ENCODE measurements at regions not wholly inside any gene's neighbourhood (a gene's known extent, or its start where the extent isn't known, plus 50 kb on each side); places are given as distances from the start of the nearest gene placed in this dataset.

GRCh38 chr1:5571438-5571837, 420.8 kb downstream of the NPHP4 start:
- Histone ChIP-seq H3K4me3 (ENCODE audit: insufficient read depth, low read depth, low read length) (no peak overlapping the region), H3K4me1 (ENCODE audit: control insufficient read depth, insufficient read depth, low read length) (no peaks in the 10 kb centered on the region), H3K36me3 (ENCODE audit: control insufficient read depth, insufficient read depth, low read length) (no peaks in the 10 kb centered on the region), H3K9me3 (ENCODE audit: control insufficient read depth, low read length) (no peaks in the 10 kb centered on the region), H3K27ac (ENCODE audit: insufficient read depth, low read depth, low read length, poor library complexity, severe bottlenecking) (no peak overlapping the region), H3K27me3 (ENCODE audit: control insufficient read depth, insufficient read depth, low read length, poor library complexity, severe bottlenecking) (no peaks in the 10 kb centered on the region)
- whole genome bisulfite sequencing, 2 experiments = 89 to 92% methylated on average over 5 of the region's 5 CpGs

- 66 to 75% methylated on average over 2 of the region's 2 CpGs for WGBS, 2 experiments
- no peaks in the 10 kb centered on the region for H3K4me1 ChIP-seq (ENCODE audit: control insufficient read depth, insufficient read depth, low read length)
- no peak overlapping the region for H3K27ac ChIP-seq (ENCODE audit: insufficient read depth, low read depth, low read length, poor library complexity, severe bottlenecking)
- no peaks in the 10 kb centered on the region for H3K36me3 ChIP-seq (ENCODE audit: control insufficient read depth, insufficient read depth, low read length)
- no peaks in the 10 kb centered on the region for H3K27me3 ChIP-seq (ENCODE audit: control insufficient read depth, insufficient read depth, low read length, poor library complexity, severe bottlenecking)
- no peaks in the 10 kb centered on the region for H3K9me3 ChIP-seq (ENCODE audit: control insufficient read depth, low read length)
- no peak overlapping the region for H3K4me3 ChIP-seq (ENCODE audit: insufficient read depth, low read depth, low read length)
Observed at GRCh38 chr1:5570931-5571330, 421.3 kb downstream of the NPHP4 start.

GRCh38 chr1:5568321-5568720, 423.9 kb downstream of the NPHP4 start:
- no peak overlapping the region for H3K4me3 ChIP-seq (ENCODE audit: insufficient read depth, low read depth, low read length)
- 94 to 98% methylated on average over 4 to 5 of the region's 6 CpGs for WGBS, 2 experiments
- no peaks in the 10 kb centered on the region for H3K36me3 ChIP-seq (ENCODE audit: control insufficient read depth, insufficient read depth, low read length)

GRCh38 chr1:5567839-5568238, 424.4 kb downstream of the NPHP4 start:
- H3K4me3 ChIP-seq (ENCODE audit: insufficient read depth, low read depth, low read length) = no peak overlapping the region
- H3K9me3 ChIP-seq (ENCODE audit: control insufficient read depth, low read length) = no peaks in the 10 kb centered on the region
- H3K27me3 ChIP-seq (ENCODE audit: control insufficient read depth, insufficient read depth, low read length, poor library complexity, severe bottlenecking) = no peaks in the 10 kb centered on the region
- H3K36me3 ChIP-seq (ENCODE audit: control insufficient read depth, insufficient read depth, low read length) = no peaks in the 10 kb centered on the region
- no peak overlapping the region for H3K27ac ChIP-seq (ENCODE audit: insufficient read depth, low read depth, low read length, poor library complexity, severe bottlenecking)
- H3K4me1 ChIP-seq (ENCODE audit: control insufficient read depth, insufficient read depth, low read length) = no peaks in the 10 kb centered on the region
- 90 to 94% methylated on average over 3 of the region's 3 CpGs for WGBS, 2 experiments

More at GRCh38 chr1:5568321-5568720, 423.9 kb downstream of the NPHP4 start:
- H3K9me3 ChIP-seq (ENCODE audit: control insufficient read depth, low read length) = no peaks in the 10 kb centered on the region
- H3K27me3 ChIP-seq (ENCODE audit: control insufficient read depth, insufficient read depth, low read length, poor library complexity, severe bottlenecking) = no peaks in the 10 kb centered on the region
- no peak overlapping the region for H3K27ac ChIP-seq (ENCODE audit: insufficient read depth, low read depth, low read length, poor library complexity, severe bottlenecking)
- no peaks in the 10 kb centered on the region for H3K4me1 ChIP-seq (ENCODE audit: control insufficient read depth, insufficient read depth, low read length)

GRCh38 chr1:5566924-5567323, 425.3 kb downstream of the NPHP4 start:
- no peaks in the 10 kb centered on the region for H3K4me1 ChIP-seq (ENCODE audit: control insufficient read depth, insufficient read depth, low read length)
- 90% methylated on average over 4 of the region's 4 CpGs for WGBS, 2 experiments
- H3K27me3 ChIP-seq (ENCODE audit: control insufficient read depth, insufficient read depth, low read length, poor library complexity, severe bottlenecking) = no peaks in the 10 kb centered on the region
- H3K27ac ChIP-seq (ENCODE audit: insufficient read depth, low read depth, low read length, poor library complexity, severe bottlenecking) = no peak overlapping the region
- no peaks in the 10 kb centered on the region for H3K9me3 ChIP-seq (ENCODE audit: control insufficient read depth, low read length)
- H3K4me3 ChIP-seq (ENCODE audit: insufficient read depth, low read depth, low read length) = no peak overlapping the region
- H3K36me3 ChIP-seq (ENCODE audit: control insufficient read depth, insufficient read depth, low read length) = no peaks in the 10 kb centered on the region

- 78 to 80% methylated on average over 19 of the region's 19 CpGs for WGBS, 2 experiments
- no peaks in the 10 kb centered on the region for H3K27me3 ChIP-seq (ENCODE audit: control insufficient read depth, insufficient read depth, low read length, poor library complexity, severe bottlenecking)
Observed at GRCh38 chr1:5565281-5566125, 426.7 kb downstream of the NPHP4 start.

GRCh38 chr1:5564578-5565257, 427.5 kb downstream of the NPHP4 start:
- Histone ChIP-seq H3K27me3 (ENCODE audit: control insufficient read depth, insufficient read depth, low read length, poor library complexity, severe bottlenecking) (no peaks in the 10 kb centered on the region), H3K9me3 (ENCODE audit: control insufficient read depth, low read length) (no peaks in the 10 kb centered on the region)
- 90 to 94% methylated on average over 10 of the region's 10 CpGs for WGBS, 2 experiments

More at GRCh38 chr1:5565281-5566125, 426.7 kb downstream of the NPHP4 start:
- no peak overlapping the region for H3K27ac ChIP-seq (ENCODE audit: insufficient read depth, low read depth, low read length, poor library complexity, severe bottlenecking)
- no peak overlapping the region for H3K4me3 ChIP-seq (ENCODE audit: insufficient read depth, low read depth, low read length)
- H3K4me1 ChIP-seq (ENCODE audit: control insufficient read depth, insufficient read depth, low read length) = no peaks in the 10 kb centered on the region
- no peaks in the 10 kb centered on the region for H3K9me3 ChIP-seq (ENCODE audit: control insufficient read depth, low read length)
- no peaks in the 10 kb centered on the region for H3K36me3 ChIP-seq (ENCODE audit: control insufficient read depth, insufficient read depth, low read length)

GRCh38 chr1:5563861-5564577, 428.2 kb downstream of the NPHP4 start:
- WGBS, 2 experiments = 93 to 94% methylated on average over 14 of the region's 14 CpGs
- Histone ChIP-seq H3K27me3 (ENCODE audit: control insufficient read depth, insufficient read depth, low read length, poor library complexity, severe bottlenecking) (no peaks in the 10 kb centered on the region), H3K4me3 (ENCODE audit: insufficient read depth, low read depth, low read length) (no peak overlapping the region), H3K27ac (ENCODE audit: insufficient read depth, low read depth, low read length, poor library complexity, severe bottlenecking) (no peak overlapping the region), H3K9me3 (ENCODE audit: control insufficient read depth, low read length) (no peaks in the 10 kb centered on the region), H3K36me3 (ENCODE audit: control insufficient read depth, insufficient read depth, low read length) (no peaks in the 10 kb centered on the region), H3K4me1 (ENCODE audit: control insufficient read depth, insufficient read depth, low read length) (no peaks in the 10 kb centered on the region)

More at GRCh38 chr1:5564578-5565257, 427.5 kb downstream of the NPHP4 start:
- Histone ChIP-seq H3K27ac (ENCODE audit: insufficient read depth, low read depth, low read length, poor library complexity, severe bottlenecking) (no peak overlapping the region), H3K36me3 (ENCODE audit: control insufficient read depth, insufficient read depth, low read length) (no peaks in the 10 kb centered on the region), H3K4me3 (ENCODE audit: insufficient read depth, low read depth, low read length) (no peak overlapping the region), H3K4me1 (ENCODE audit: control insufficient read depth, insufficient read depth, low read length) (no peaks in the 10 kb centered on the region)

GRCh38 chr1:5562769-5563168, 429.5 kb downstream of the NPHP4 start:
- H3K4me3 ChIP-seq (ENCODE audit: insufficient read depth, low read depth, low read length) = no peak overlapping the region
- 22 to 25% methylated on average over 3 of the region's 4 CpGs for WGBS, 2 experiments
- no peak overlapping the region for H3K27ac ChIP-seq (ENCODE audit: insufficient read depth, low read depth, low read length, poor library complexity, severe bottlenecking)
- H3K4me1 ChIP-seq (ENCODE audit: control insufficient read depth, insufficient read depth, low read length) = no peaks in the 10 kb centered on the region
- H3K36me3 ChIP-seq (ENCODE audit: control insufficient read depth, insufficient read depth, low read length) = no peaks in the 10 kb centered on the region
- no peaks in the 10 kb centered on the region for H3K9me3 ChIP-seq (ENCODE audit: control insufficient read depth, low read length)
- H3K27me3 ChIP-seq (ENCODE audit: control insufficient read depth, insufficient read depth, low read length, poor library complexity, severe bottlenecking) = no peaks in the 10 kb centered on the region

- Histone ChIP-seq H3K27ac (ENCODE audit: insufficient read depth, low read depth, low read length, poor library complexity, severe bottlenecking) (no peak overlapping the region), H3K36me3 (ENCODE audit: control insufficient read depth, insufficient read depth, low read length) (no peaks in the 10 kb centered on the region), H3K27me3 (ENCODE audit: control insufficient read depth, insufficient read depth, low read length, poor library complexity, severe bottlenecking) (no peaks in the 10 kb centered on the region), H3K4me3 (ENCODE audit: insufficient read depth, low read depth, low read length) (no peak overlapping the region), H3K9me3 (ENCODE audit: control insufficient read depth, low read length) (no peaks in the 10 kb centered on the region), H3K4me1 (ENCODE audit: control insufficient read depth, insufficient read depth, low read length) (no peaks in the 10 kb centered on the region)
- 88 to 90% methylated on average over 3 of the region's 3 CpGs for WGBS, 2 experiments
Observed at GRCh38 chr1:5562331-5562730, 429.9 kb downstream of the NPHP4 start.

Data from ectodermal cell (in vitro differentiated cells).